HepG2 (cell line): ENCODE measurements at regions not wholly inside any gene's neighbourhood (a gene's known extent, or its start where the extent isn't known, plus 50 kb on each side); places are given as distances from the start of the nearest gene placed in this dataset.

Experiments used
- ATAC-seq: fragments of 200-7000 bp; cut with Tn5 transposase; 3 replicates; pipeline ENCODE4 v1.9.1; 2020; ENCODE audit warnings: mild to moderate bottlenecking, moderate library complexity
- BruUV-seq: library from RNA; stranded (reverse); fragments of 400-500 nt; replicated peaks from 2 replicates; lab custom pipeline; 2021; lab: Mats Ljungman, UMichigan
- CTCF ChIA-PET: fragments of 300-600 bp; formaldehyde crosslinking; extraction: SDS; loops from one replicate; lab custom pipeline; 2021; ENCODE audit warnings: low total read pairs, inconsistent platforms, low intra/inter-chr PET ratio; lab: Yijun Ruan, JAX
- POLR2A ChIA-PET: fragments of 350-600 bp; sonication (Branson Sonifier 250); formaldehyde crosslinking; loops from one replicate; lab custom pipeline; 2020; ENCODE audit warnings: antibody characterized with exemption, inconsistent platforms; lab: Yijun Ruan, JAX
- DNase-seq: peaks from one replicate; pipeline ENCODE4 v3.0.0-alpha.2; 2015; ENCODE audit warnings: low spot score
- FAIRE-seq: peaks from 3 replicates; lab custom pipeline; 2011; peaks lifted over from hg19 to GRCh38; lab: Jason Lieb, UNC
- H2AFZ ChIP-seq: one replicate; pipeline ENCODE4 v1.6.1; 2011; ENCODE audit warnings: low read length, inconsistent platforms
- H3K27ac ChIP-seq: fragments of 300-600 bp; 3 replicates; pipeline ENCODE4 v1.8.0; 2011; ENCODE audit warnings: mixed run types, mild to moderate bottlenecking, mixed read lengths, low read length, inconsistent platforms; ENCODE audit not compliant: insufficient read depth; ENCODE audit errors: extremely low read length
- H3K27me3 ChIP-seq, 2 experiments: fragments of 200-600 bp in 1 of 2; 2 replicates in 1 of 2; 3 replicates in 1 of 2; pipeline versions ENCODE4 v1.6.0 to v1.8.0; 2011; ENCODE audit warnings: low read length in 2 of 2, mild to moderate bottlenecking in 2 of 2, moderate library complexity in 2 of 2, inconsistent platforms in 1 of 2; ENCODE audit not compliant: insufficient read depth in 2 of 2, control insufficient read depth in 1 of 2
- H3K36me3 ChIP-seq, 2 experiments: fragments of 200-600 bp in 1 of 2; replicated peaks in 1 of 2; 2 replicates in 1 of 2; 3 replicates in 1 of 2; pipeline versions ENCODE4 v1.5.1 to v1.8.0; 2011; ENCODE audit warnings: low read length in 2 of 2, inconsistent platforms in 1 of 2; ENCODE audit not compliant: insufficient read depth in 2 of 2, control insufficient read depth in 1 of 2
- H3K4me1 ChIP-seq: 2 replicates; pipeline ENCODE4 v1.5.1; 2012; ENCODE audit warnings: low read length, inconsistent platforms; ENCODE audit not compliant: insufficient read depth
- H3K4me2 ChIP-seq: 2 replicates; pipeline ENCODE4 v1.6.0; 2011; ENCODE audit warnings: low read depth, low read length, inconsistent platforms
- H3K4me3 ChIP-seq, 3 experiments: fragments of 200-600 bp in 1 of 3; sonication (generic), shearing (Covaris generic) in 1 of 3; replicated peaks in 1 of 3; 2 replicates each; pipeline ENCODE4 v1.5.1; 2011 to 2016; ENCODE audit warnings: low read length in 3 of 3, inconsistent platforms in 2 of 3, low read depth in 2 of 3, mild to moderate bottlenecking in 2 of 3, control low read depth in 1 of 3, mixed read lengths in 1 of 3; ENCODE audit not compliant: insufficient read depth in 1 of 3
- H3K79me2 ChIP-seq: one replicate; pipeline ENCODE4 v1.6.1; 2011; ENCODE audit warnings: low read length, inconsistent platforms; ENCODE audit not compliant: insufficient read depth
- H3K9ac ChIP-seq: 2 replicates; pipeline ENCODE4 v1.6.0; 2011; ENCODE audit warnings: mild to moderate bottlenecking, low read depth, low read length, inconsistent platforms; ENCODE audit not compliant: insufficient read depth
- H3K9me3 ChIP-seq: 2 replicates; pipeline ENCODE4 v1.5.1; 2012; ENCODE audit warnings: mild to moderate bottlenecking, low read length
- H4K20me1 ChIP-seq: 2 replicates; pipeline ENCODE4 v1.6.0; 2011; ENCODE audit warnings: inconsistent platforms, mild to moderate bottlenecking, low read length, moderate library complexity; ENCODE audit not compliant: insufficient read depth
- KAT7 ChIP-seq: IDR thresholded peaks from 2 replicates; pipeline ENCODE4 v1.6.1; 2018; ENCODE audit warnings: borderline replicate concordance, missing compliant biosample characterization
- SOX5 ChIP-seq: IDR thresholded peaks from 2 replicates; pipeline ENCODE4 v1.6.1; 2016; ENCODE audit warnings: borderline replicate concordance
- ZBTB34 ChIP-seq: sonication (generic); formaldehyde crosslinking; IDR thresholded peaks from 2 replicates; pipeline ENCODE4 v1.8.0; 2022; ENCODE audit warnings: mild to moderate bottlenecking, missing genetic modification reagents
- ZBTB7B ChIP-seq: sonication (generic); formaldehyde crosslinking; IDR thresholded peaks from 2 replicates; pipeline ENCODE4 v1.4.0; 2020; ENCODE audit warnings: missing genetic modification reagents
- ZFP36L2 ChIP-seq: sonication (generic); formaldehyde crosslinking; IDR thresholded peaks from 2 replicates; pipeline ENCODE4 v1.4.0; 2020; ENCODE audit warnings: missing genetic modification reagents
- ZNF317 ChIP-seq: sonication (generic); formaldehyde crosslinking; IDR thresholded peaks from 2 replicates; pipeline ENCODE4 v1.5.0; 2020; ENCODE audit warnings: mild to moderate bottlenecking, missing genetic modification reagents
- ZNF329 ChIP-seq: sonication (generic); formaldehyde crosslinking; IDR thresholded peaks from 2 replicates; pipeline ENCODE4 v1.9.0; 2021; ENCODE audit warnings: low read depth, mild to moderate bottlenecking, missing genetic modification reagents
- ZNF432 ChIP-seq: sonication (generic); formaldehyde crosslinking; IDR thresholded peaks from 2 replicates; pipeline ENCODE4 v1.5.0; 2020; ENCODE audit warnings: missing genetic modification reagents, mild to moderate bottlenecking, borderline replicate concordance
- ZNF607 ChIP-seq: sonication (generic); formaldehyde crosslinking; IDR thresholded peaks from 2 replicates; pipeline ENCODE4 v1.5.1; 2020; ENCODE audit warnings: missing genetic modification reagents, mild to moderate bottlenecking, borderline replicate concordance
- WGBS: methylation state at CpG from one replicate; pipeline ENCODE4 v1.1.6; 2017; ENCODE audit warnings: low lambda C conversion rate; 5-methylcytosine and 5-hydroxymethylcytosine counted together
- in situ Hi-C: cut with HindIII; loops from 2 replicates; pipeline ENCODE4 v1.10.0; 2017; ENCODE audit warnings: low pct_unique_long_range_greater_than_20kb; ENCODE audit not compliant: extremely low pct_ligation_motif_present
- intact Hi-C: fragments of 100-400 bp; cut with micrococcal nuclease; formaldehyde crosslinking; loops from one replicate; pipeline ENCODE4 v1.10.0; 2022; ENCODE audit not compliant: unreplicated experiment
- TF ChIP-seq, protein P1 (sequence below): IDR thresholded peaks from 2 replicates; pipeline ENCODE4 v1.6.1; 2016
- TF ChIP-seq, protein P2 (sequence below): sonication (generic); formaldehyde crosslinking; IDR thresholded peaks from 2 replicates; pipeline ENCODE4 v1.5.0; 2020; ENCODE audit warnings: mild to moderate bottlenecking, missing genetic modification reagents
- TF ChIP-seq, protein P3 (sequence below): sonication (generic); formaldehyde crosslinking; IDR thresholded peaks from 2 replicates; pipeline ENCODE4 v1.8.0; 2022; ENCODE audit warnings: mild to moderate bottlenecking, missing genetic modification reagents, moderate library complexity

DNA sequence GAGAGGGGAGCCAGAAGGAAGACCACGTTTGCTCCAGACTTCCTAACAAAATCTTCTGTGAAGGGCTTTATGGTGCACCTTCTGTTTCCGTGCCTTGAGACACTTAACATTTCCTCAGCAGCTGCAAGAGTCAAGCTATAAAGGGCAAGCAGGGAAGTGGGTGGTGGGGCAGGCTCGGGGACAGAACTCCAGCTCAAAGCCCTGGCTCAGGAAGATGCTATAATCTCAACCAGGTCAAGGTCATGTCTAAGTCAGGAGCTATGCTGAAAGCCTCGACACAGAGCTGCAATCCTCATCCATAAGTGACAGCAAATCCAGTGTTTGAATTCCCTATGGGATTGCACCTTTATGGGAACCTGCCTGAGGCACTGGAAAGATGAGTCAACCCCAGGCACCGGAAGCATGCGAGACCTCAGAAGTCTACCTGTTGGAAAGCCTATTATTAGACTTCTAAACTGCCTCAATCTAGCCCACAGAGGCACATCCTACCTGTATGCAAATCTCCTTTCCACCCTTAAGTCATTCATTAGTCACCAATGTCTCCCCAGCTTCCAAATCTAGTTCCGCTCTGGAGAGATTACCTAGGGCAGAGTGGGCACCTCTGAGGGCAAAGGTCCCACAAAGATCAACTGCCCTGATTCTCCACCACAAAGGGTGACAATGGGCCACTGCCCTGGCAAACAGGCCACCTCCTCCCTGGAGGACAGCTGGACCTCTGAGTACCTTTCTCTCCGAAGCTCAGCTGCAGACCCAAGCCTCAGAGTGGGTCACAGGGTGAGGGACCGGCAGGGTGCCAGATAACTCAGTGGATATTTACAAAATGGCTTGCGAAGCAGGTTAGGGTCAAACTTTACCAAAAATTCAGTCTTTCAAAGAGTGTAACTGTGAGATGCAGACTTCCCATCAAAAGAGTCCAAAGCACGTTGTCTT lies 287.0 kb downstream of the CDC5L start:
- BruUV-seq = no TSS peak
- no peak overlapping the region for H3K27ac ChIP-seq
- ATAC-seq = no peak
- no peaks in the 10 kb centered on the region for H3K36me3 ChIP-seq
- TF ChIP-seq ZFP36L2 (no peak), KAT7 (CRISPR knock-in tag) (no peak), SOX5 (no peak)
- TF ChIP-seq, protein P1, sequence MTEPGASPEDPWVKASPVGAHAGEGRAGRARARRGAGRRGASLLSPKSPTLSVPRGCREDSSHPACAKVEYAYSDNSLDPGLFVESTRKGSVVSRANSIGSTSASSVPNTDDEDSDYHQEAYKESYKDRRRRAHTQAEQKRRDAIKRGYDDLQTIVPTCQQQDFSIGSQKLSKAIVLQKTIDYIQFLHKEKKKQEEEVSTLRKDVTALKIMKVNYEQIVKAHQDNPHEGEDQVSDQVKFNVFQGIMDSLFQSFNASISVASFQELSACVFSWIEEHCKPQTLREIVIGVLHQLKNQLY (CRISPR knock-in tag) = no peak
- TF ChIP-seq, all 625 proteins: peak for 0
- Histone ChIP-seq H3K4me3 (no peak overlapping the region), H3K27me3 (peaks cover 0 to 13% of the 10 kb centered on the region in 2 experiments; a peak in 3 of 5 replicates), H3K4me1 (no peaks in the 10 kb centered on the region), H3K79me2 (no peaks in the 10 kb centered on the region), H4K20me1 (no peaks in the 10 kb centered on the region), H2AFZ (no peak overlapping the region), H3K4me2 (no peak overlapping the region), H3K9ac (no peak overlapping the region), H3K9me3 (no peaks in the 10 kb centered on the region)
- in situ Hi-C loops (loop anchor here (25.0 kb wide), 1 partner anchor 1238 kb away; no protein-coding TSS in a partner anchor), intact Hi-C loops (no loop called here)
- FAIRE-seq = no peak
- 35% methylated on average over 11 of the region's 11 CpGs for WGBS
- POLR2A ChIA-PET = no interaction called here
- DNase-seq = no peak
- CTCF ChIA-PET = no interaction called here

DNA sequence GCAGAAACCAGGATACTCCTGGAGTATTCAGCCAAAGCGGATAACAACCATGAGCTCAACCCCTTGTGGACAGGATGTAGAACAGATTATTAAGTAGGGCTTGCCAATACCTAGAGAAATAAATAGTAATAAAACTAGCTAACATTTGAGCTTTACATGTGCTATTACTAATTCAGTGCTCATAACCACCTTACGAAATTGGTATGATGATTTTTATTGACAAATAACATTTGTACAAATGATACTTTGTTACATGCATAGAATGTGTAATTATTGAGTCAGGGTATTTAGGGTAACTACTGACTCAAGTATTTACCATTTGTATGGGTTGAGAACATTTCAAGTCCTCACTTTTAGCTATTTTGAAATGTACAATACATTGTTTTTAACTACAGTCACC lies 287.9 kb downstream of the CDC5L start:
- no peak for ATAC-seq

More for the DNA sequence above, 287.9 kb downstream of the CDC5L start:
- intact Hi-C loops = no loop called here
- no peak for DNase-seq
- H3K4me3 ChIP-seq = no peak overlapping the region
- H2AFZ ChIP-seq = no peak overlapping the region
- TF ChIP-seq ZNF432 (CRISPR knock-in tag) = no peak
- no peak for TF ChIP-seq ZBTB34 (CRISPR knock-in tag)
- no peak for TF ChIP-seq ZNF607
- no peak for TF ChIP-seq ZNF329 (CRISPR knock-in tag)
- no peak for TF ChIP-seq ZBTB7B (CRISPR knock-in tag)
- TF ChIP-seq, protein P2, sequence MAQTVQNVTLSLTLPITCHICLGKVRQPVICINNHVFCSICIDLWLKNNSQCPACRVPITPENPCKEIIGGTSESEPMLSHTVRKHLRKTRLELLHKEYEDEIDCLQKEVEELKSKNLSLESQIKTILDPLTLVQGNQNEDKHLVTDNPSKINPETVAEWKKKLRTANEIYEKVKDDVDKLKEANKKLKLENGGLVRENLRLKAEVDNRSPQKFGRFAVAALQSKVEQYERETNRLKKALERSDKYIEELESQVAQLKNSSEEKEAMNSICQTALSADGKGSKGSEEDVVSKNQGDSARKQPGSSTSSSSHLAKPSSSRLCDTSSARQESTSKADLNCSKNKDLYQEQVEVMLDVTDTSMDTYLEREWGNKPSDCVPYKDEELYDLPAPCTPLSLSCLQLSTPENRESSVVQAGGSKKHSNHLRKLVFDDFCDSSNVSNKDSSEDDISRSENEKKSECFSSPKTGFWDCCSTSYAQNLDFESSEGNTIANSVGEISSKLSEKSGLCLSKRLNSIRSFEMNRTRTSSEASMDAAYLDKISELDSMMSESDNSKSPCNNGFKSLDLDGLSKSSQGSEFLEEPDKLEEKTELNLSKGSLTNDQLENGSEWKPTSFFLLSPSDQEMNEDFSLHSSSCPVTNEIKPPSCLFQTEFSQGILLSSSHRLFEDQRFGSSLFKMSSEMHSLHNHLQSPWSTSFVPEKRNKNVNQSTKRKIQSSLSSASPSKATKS (CRISPR knock-in tag) = no peak
- TF ChIP-seq, protein P3, sequence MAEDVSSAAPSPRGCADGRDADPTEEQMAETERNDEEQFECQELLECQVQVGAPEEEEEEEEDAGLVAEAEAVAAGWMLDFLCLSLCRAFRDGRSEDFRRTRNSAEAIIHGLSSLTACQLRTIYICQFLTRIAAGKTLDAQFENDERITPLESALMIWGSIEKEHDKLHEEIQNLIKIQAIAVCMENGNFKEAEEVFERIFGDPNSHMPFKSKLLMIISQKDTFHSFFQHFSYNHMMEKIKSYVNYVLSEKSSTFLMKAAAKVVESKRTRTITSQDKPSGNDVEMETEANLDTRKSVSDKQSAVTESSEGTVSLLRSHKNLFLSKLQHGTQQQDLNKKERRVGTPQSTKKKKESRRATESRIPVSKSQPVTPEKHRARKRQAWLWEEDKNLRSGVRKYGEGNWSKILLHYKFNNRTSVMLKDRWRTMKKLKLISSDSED (CRISPR knock-in tag) = no peak
- no peak for TF ChIP-seq ZNF317 (CRISPR knock-in tag)
- FAIRE-seq = no peak
- in situ Hi-C loops = no loop called here
- H3K79me2 ChIP-seq = no peaks in the 10 kb centered on the region
- no peaks in the 10 kb centered on the region for H4K20me1 ChIP-seq
- CTCF ChIA-PET = no interaction called here
- no peak overlapping the region for H3K27ac ChIP-seq
- WGBS = 45% methylated on average over 2 of the region's 2 CpGs
- H3K27me3 ChIP-seq = peaks cover 2 to 18% of the 10 kb centered on the region in 2 experiments; a peak in 3 of 5 replicates
- H3K9ac ChIP-seq = no peak overlapping the region
- H3K9me3 ChIP-seq = no peaks in the 10 kb centered on the region
- H3K36me3 ChIP-seq = no peaks in the 10 kb centered on the region
- no peak overlapping the region for H3K4me2 ChIP-seq
- H3K4me1 ChIP-seq = no peaks in the 10 kb centered on the region
- POLR2A ChIA-PET = no interaction called here
- BruUV-seq = no TSS peak
